ENCODE measurements at regions not wholly inside any gene's neighbourhood (a gene's known extent, or its start where the extent isn't known, plus 50 kb on each side); places are given as distances from the start of the nearest gene placed in this dataset.

GRCh38 chr21:23881783-23882182 lies 1725.5 kb downstream of the MRPL39 start:
- TF ChIP-seq CTCF (IDR thresholded peaks at IDR 0.05; ENCODE audit: unreplicated experiment in 3 of 3), result no peak
- no peak overlapping the region for H3K4me3 Mint-ChIP-seq
- no peak overlapping the region for H3K27ac Mint-ChIP-seq
- H3K36me3 Mint-ChIP-seq (ENCODE audit: low read depth), result no peaks in the 10 kb centered on the region
- peaks cover 9% of the 10 kb centered on the region for H3K9me3 Mint-ChIP-seq
- H3K4me1 Mint-ChIP-seq, result no peaks in the 10 kb centered on the region
- H3K27me3 Mint-ChIP-seq (ENCODE audit: low read depth), result peaks cover 3% of the 10 kb centered on the region

- no peaks in the 10 kb centered on the region for H3K36me3 Mint-ChIP-seq (ENCODE audit: low read depth)
These were observed 1730.2 kb downstream of the MRPL39 start for GRCh38 chr21:23876925-23877558.

GRCh38 chr21:23874271-23874670 lies 1733.0 kb downstream of the MRPL39 start:
- no peaks in the 10 kb centered on the region for H3K27me3 Mint-ChIP-seq (ENCODE audit: low read depth)
- H3K4me1 Mint-ChIP-seq, result no peaks in the 10 kb centered on the region
- H3K27ac Mint-ChIP-seq, result no peak overlapping the region
- TF ChIP-seq CTCF (IDR thresholded peaks at IDR 0.05; ENCODE audit: unreplicated experiment in 3 of 3), result no peak
- H3K9me3 Mint-ChIP-seq, result peaks cover 11% of the 10 kb centered on the region
- no peaks in the 10 kb centered on the region for H3K36me3 Mint-ChIP-seq (ENCODE audit: low read depth)
- no peak overlapping the region for H3K4me3 Mint-ChIP-seq

More at GRCh38 chr21:23876925-23877558, 1730.2 kb downstream of the MRPL39 start:
- TF ChIP-seq CTCF (IDR thresholded peaks at IDR 0.05; ENCODE audit: unreplicated experiment in 3 of 3), result no peak
- Mint-ChIP-seq H3K4me3 (no peak overlapping the region), H3K9me3 (peaks cover 9% of the 10 kb centered on the region), H3K27me3 (ENCODE audit: low read depth) (no peaks in the 10 kb centered on the region), H3K27ac (no peak overlapping the region), H3K4me1 (no peaks in the 10 kb centered on the region)

GRCh38 chr21:23861911-23862504 lies 1745.3 kb downstream of the MRPL39 start:
- Mint-ChIP-seq H3K27me3 (ENCODE audit: low read depth) (no peaks in the 10 kb centered on the region), H3K36me3 (ENCODE audit: low read depth) (no peaks in the 10 kb centered on the region), H3K9me3 (peaks cover 2% of the 10 kb centered on the region), H3K4me3 (no peak overlapping the region), H3K4me1 (no peaks in the 10 kb centered on the region), H3K27ac (no peak overlapping the region)
- TF ChIP-seq CTCF (IDR thresholded peaks at IDR 0.05; ENCODE audit: unreplicated experiment in 3 of 3), result no peak

GRCh38 chr21:23858878-23859277 lies 1748.4 kb downstream of the MRPL39 start:
- no peak for TF ChIP-seq CTCF (IDR thresholded peaks at IDR 0.05; ENCODE audit: unreplicated experiment in 3 of 3)
- H3K9me3 Mint-ChIP-seq, result peaks cover 2% of the 10 kb centered on the region
- H3K36me3 Mint-ChIP-seq (ENCODE audit: low read depth), result no peaks in the 10 kb centered on the region
- no peak overlapping the region for H3K27ac Mint-ChIP-seq
- no peaks in the 10 kb centered on the region for H3K27me3 Mint-ChIP-seq (ENCODE audit: low read depth)
- H3K4me1 Mint-ChIP-seq, result no peaks in the 10 kb centered on the region
- no peak overlapping the region for H3K4me3 Mint-ChIP-seq

Measured in nephron (organoid).